H1 (cell line): ENCODE measurements at regions not wholly inside any gene's neighbourhood (a gene's known extent, or its start where the extent isn't known, plus 50 kb on each side); places are given as distances from the start of the nearest gene placed in this dataset.

Experiments
- CTCF ChIA-PET: fragments of 300-600 bp; sonication (Branson Sonifier 250); formaldehyde crosslinking; loops from one replicate; lab custom pipeline; 2021; ENCODE audit not compliant: partially characterized antibody; lab: Charles Lee
- POLR2A ChIA-PET: fragments of 300-600 bp; sonication (Branson Sonifier 250); formaldehyde crosslinking; loops from one replicate; lab custom pipeline; 2021; ENCODE audit warnings: inconsistent platforms; ENCODE audit not compliant: partially characterized antibody; lab: Charles Lee
- DNase-seq, 2 experiments: peaks; one replicate each; pipeline versions ENCODE4 v3.0.0 to v3.0.0-alpha.2; 2010 to 2022; ENCODE audit warnings: low spot score in 2 of 2, low read depth in 1 of 2, mixed read lengths in 1 of 2
- FAIRE-seq: peaks from 2 replicates; lab custom pipeline; 2011; peaks lifted over from hg19 to GRCh38; lab: Jason Lieb, UNC
- H2AFZ ChIP-seq: 2 replicates; pipeline ENCODE4 v1.8.1; 2012; ENCODE audit warnings: low read length, inconsistent platforms
- H2AK5ac ChIP-seq: 2 replicates; pipeline ENCODE4 v1.6.1; 2013; ENCODE audit warnings: low read depth, low read length
- H2BK120ac ChIP-seq: replicated peaks from 2 replicates; pipeline ENCODE3; 2013; ENCODE audit warnings: low read depth, low read length, inconsistent platforms
- H2BK12ac ChIP-seq: 2 replicates; pipeline ENCODE4 v1.6.1; 2013; ENCODE audit warnings: low read depth, low read length
- H2BK15ac ChIP-seq: 2 replicates; pipeline ENCODE4 v1.6.1; 2013; ENCODE audit warnings: low read length
- H2BK20ac ChIP-seq: 2 replicates; pipeline ENCODE4 v1.6.1; 2013; ENCODE audit warnings: low read length
- H2BK5ac ChIP-seq: 2 replicates; pipeline ENCODE4 v1.6.1; 2013; ENCODE audit warnings: low read depth, low read length
- H3K14ac ChIP-seq: 2 replicates; pipeline ENCODE4 v1.6.1; 2013; ENCODE audit warnings: inconsistent platforms; ENCODE audit not compliant: insufficient read length
- H3K18ac ChIP-seq: 2 replicates; pipeline ENCODE4 v1.6.1; 2013; ENCODE audit warnings: low read length; ENCODE audit errors: extremely low read depth
- H3K23ac ChIP-seq: 2 replicates; pipeline ENCODE4 v1.6.1; 2013; ENCODE audit warnings: inconsistent platforms; ENCODE audit not compliant: insufficient read length
- H3K23me2 ChIP-seq: 2 replicates; pipeline ENCODE4 v1.6.1; 2013; ENCODE audit warnings: low read depth, low read length
- H3K27ac ChIP-seq: 2 replicates; pipeline ENCODE4 v1.6.1; 2011; ENCODE audit warnings: low read depth, low read length, inconsistent platforms
- H3K27me3 ChIP-seq, 4 experiments: replicated peaks in 1 of 4; 1 replicate in 1 of 4; 2 replicates in 3 of 4; pipeline versions ENCODE4 v1.6.1 to v1.8.1; 2011 to 2013; ENCODE audit warnings: low read length in 3 of 4, mild to moderate bottlenecking in 3 of 4, inconsistent platforms in 2 of 4, mixed read lengths in 2 of 4, moderate library complexity in 1 of 4; ENCODE audit not compliant: control insufficient read depth in 3 of 4, insufficient read depth in 3 of 4; ENCODE audit errors: extremely low read depth in 1 of 4
- H3K36me3 ChIP-seq, 4 experiments: 2 replicates each; pipeline versions ENCODE4 v1.6.1 to v1.8.1; 2011 to 2013; ENCODE audit warnings: mild to moderate bottlenecking in 4 of 4, low read length in 3 of 4, moderate library complexity in 2 of 4, control low read depth in 1 of 4, inconsistent platforms in 1 of 4; ENCODE audit not compliant: insufficient read depth in 4 of 4, control insufficient read depth in 2 of 4
- H3K4ac ChIP-seq: replicated peaks from 2 replicates; pipeline ENCODE3; 2013; ENCODE audit warnings: low read length, low read depth, mixed read lengths, inconsistent platforms; ENCODE audit not compliant: insufficient read length
- H3K4me1 ChIP-seq, 4 experiments: replicated peaks in 1 of 4; 1 replicate in 1 of 4; 2 replicates in 3 of 4; pipeline versions ENCODE4 v1.6.1 to v1.8.1; 2011 to 2013; ENCODE audit warnings: low read length in 3 of 4, inconsistent platforms in 2 of 4, mixed read lengths in 1 of 4; ENCODE audit not compliant: insufficient read depth in 4 of 4, control insufficient read depth in 3 of 4
- H3K4me2 ChIP-seq, 2 experiments: 2 replicates each; pipeline versions ENCODE4 v1.6.1 to v1.8.1; 2011 to 2013; ENCODE audit warnings: low read depth in 2 of 2, low read length in 2 of 2, control low read depth in 1 of 2, inconsistent platforms in 1 of 2, mild to moderate bottlenecking in 1 of 2; ENCODE audit not compliant: insufficient read depth in 1 of 2
- H3K4me3 ChIP-seq, 4 experiments: fragments of 200-600, 300-600 bp in 1 of 4; sonication (generic), shearing (Covaris generic), sonication (Bioruptor Twin) in 1 of 4; 2 replicates each; pipeline versions ENCODE4 v1.5.1 to v1.8.1; 2011 to 2016; ENCODE audit warnings: low read length in 4 of 4, low read depth in 3 of 4, control low read depth in 2 of 4, inconsistent platforms in 2 of 4, mild to moderate bottlenecking in 2 of 4, mixed read lengths in 1 of 4, moderate library complexity in 1 of 4; ENCODE audit not compliant: insufficient read depth in 2 of 4; ENCODE audit errors: extremely low read depth in 1 of 4
- H3K56ac ChIP-seq: replicated peaks from 2 replicates; pipeline ENCODE3; 2013; ENCODE audit warnings: low read depth, mild to moderate bottlenecking, mixed read lengths, low read length, inconsistent platforms; ENCODE audit not compliant: insufficient read length
- H3K79me1 ChIP-seq: 2 replicates; pipeline ENCODE4 v1.6.1; 2013; ENCODE audit warnings: low read depth, low read length, control low read depth
- H3K79me2 ChIP-seq, 2 experiments: 2 replicates each; pipeline versions ENCODE4 v1.6.1 to v1.8.1; 2012 to 2013; ENCODE audit warnings: low read length in 2 of 2, mild to moderate bottlenecking in 2 of 2, inconsistent platforms in 1 of 2; ENCODE audit not compliant: insufficient read depth in 2 of 2, control insufficient read depth in 1 of 2
- H3K9ac ChIP-seq, 4 experiments: replicated peaks in 1 of 4; 1 replicate in 1 of 4; 2 replicates in 3 of 4; pipeline versions ENCODE4 v1.6.1 to v1.8.1; 2011 to 2013; ENCODE audit warnings: low read depth in 3 of 4, low read length in 3 of 4, control low read depth in 2 of 4, mild to moderate bottlenecking in 2 of 4, moderate library complexity in 2 of 4, inconsistent platforms in 1 of 4; ENCODE audit errors: extremely low read depth in 1 of 4
- H3K9me3 ChIP-seq, 2 experiments: 2 replicates each; pipeline versions ENCODE4 v1.6.1 to v1.8.1; 2012 to 2013; ENCODE audit warnings: mild to moderate bottlenecking in 2 of 2, moderate library complexity in 2 of 2, control low read depth in 1 of 2, inconsistent platforms in 1 of 2, low read depth in 1 of 2, low read length in 1 of 2, mixed read lengths in 1 of 2; ENCODE audit not compliant: insufficient read depth in 2 of 2
- H4K20me1 ChIP-seq, 2 experiments: replicated peaks in 1 of 2; 2 replicates each; pipeline versions ENCODE3 to v1.8.1; 2011 to 2013; ENCODE audit warnings: inconsistent platforms in 2 of 2, low read length in 2 of 2, mild to moderate bottlenecking in 1 of 2; ENCODE audit not compliant: insufficient read depth in 2 of 2, control insufficient read depth in 1 of 2
- H4K5ac ChIP-seq: 2 replicates; pipeline ENCODE4 v1.6.1; 2013; ENCODE audit warnings: low read length, low read depth, mixed read lengths, inconsistent platforms; ENCODE audit not compliant: insufficient read length
- H4K8ac ChIP-seq: 2 replicates; pipeline ENCODE4 v1.8.0; 2013; ENCODE audit warnings: mild to moderate bottlenecking, moderate library complexity, low read length, inconsistent platforms; ENCODE audit not compliant: insufficient read depth; ENCODE audit errors: extremely low read depth
- H4K91ac ChIP-seq: replicated peaks from 2 replicates; pipeline ENCODE3; 2013; ENCODE audit warnings: low read length, mixed read lengths, inconsistent platforms; ENCODE audit not compliant: insufficient read length
- ASH2L ChIP-seq: fragments of 200-600, 300-600 bp; sonication (generic); IDR thresholded peaks from one replicate; pipeline ENCODE4 v1.7.1; 2017; ENCODE audit warnings: low read length
- BCL11A ChIP-seq, 2 experiments: IDR thresholded peaks; one replicate each; pipeline ENCODE4 v1.6.1; 2011; ENCODE audit warnings: low read depth in 2 of 2, low read length in 2 of 2, mild to moderate bottlenecking in 2 of 2
- CREB1 ChIP-seq: IDR thresholded peaks from 2 replicates; pipeline ENCODE4 v1.6.1; 2012; ENCODE audit warnings: inconsistent platforms
- CTBP2 ChIP-seq: IDR thresholded peaks from 2 replicates; pipeline ENCODE4 v1.7.0; 2011; ENCODE audit warnings: borderline replicate concordance, mild to moderate bottlenecking, moderate library complexity, mixed read lengths, low read length; ENCODE audit not compliant: insufficient read depth, insufficient read length
- GTF2F1 ChIP-seq: IDR thresholded peaks from 2 replicates; pipeline ENCODE4 v1.6.1; 2012; ENCODE audit warnings: low read depth, low read length, improper control_type of control experiment, borderline replicate concordance
- KDM4A ChIP-seq: IDR thresholded peaks from one replicate; pipeline ENCODE4 v1.7.1; 2012; ENCODE audit warnings: low read depth, mild to moderate bottlenecking, moderate library complexity, low read length, inconsistent platforms; ENCODE audit not compliant: severe bottlenecking
- NRF1 ChIP-seq: IDR thresholded peaks from 2 replicates; pipeline ENCODE4 v1.6.1; 2011; ENCODE audit warnings: mild to moderate bottlenecking, low read depth, low read length, improper control_type of control experiment
- RAD21 ChIP-seq, 2 experiments: IDR thresholded peaks in 1 of 2; conservative IDR thresholded peaks in 1 of 2; 2 replicates each; pipeline ENCODE4 v1.6.1; 2011; ENCODE audit warnings: low read depth in 2 of 2, low read length in 2 of 2, improper control_type of control experiment in 1 of 2, inconsistent platforms in 1 of 2, mild to moderate bottlenecking in 1 of 2, moderate library complexity in 1 of 2
- RXRA ChIP-seq: IDR thresholded peaks from 2 replicates; pipeline ENCODE4 v1.6.1; 2011; ENCODE audit warnings: low read depth, mild to moderate bottlenecking, low read length, moderate library complexity; ENCODE audit not compliant: insufficient read depth
- SIN3A ChIP-seq, 2 experiments: IDR thresholded peaks in 1 of 2; conservative IDR thresholded peaks in 1 of 2; 2 replicates each; pipeline ENCODE4 v1.6.1; 2011 to 2012; ENCODE audit warnings: low read length in 2 of 2, improper control_type of control experiment in 1 of 2, low read depth in 1 of 2, mild to moderate bottlenecking in 1 of 2
- YY1 ChIP-seq: IDR thresholded peaks from 2 replicates; pipeline ENCODE4 v1.6.1; 2011; ENCODE audit warnings: low read depth, mild to moderate bottlenecking, low read length
- WGBS, 2 experiments: shearing (Covaris generic) in 1 of 2; methylation state at CpG; one replicate each; pipeline versions ENCODE4 v1.1.6 to v1.1.7; 2013 to 2015; ENCODE audit warnings: low lambda C conversion rate in 2 of 2, mixed read lengths in 2 of 2, inconsistent platforms in 1 of 2, low coverage in 1 of 2, missing lambda C conversion rate in 1 of 2; ENCODE audit not compliant: insufficient replicate concordance in 2 of 2, insufficient coverage in 1 of 2, insufficient read length in 1 of 2; ENCODE audit errors: extremely low coverage in 1 of 2, missing lambda C conversion rate in 1 of 2; 5-methylcytosine and 5-hydroxymethylcytosine counted together

GRCh38 chr22:34886812-34887211 lies 179.1 kb upstream of the ISX start:
- H4K20me1 ChIP-seq: no peaks in the 10 kb centered on the region
- H3K4me1 ChIP-seq: no peaks in the 10 kb centered on the region
- H4K8ac ChIP-seq: no peak overlapping the region
- H3K18ac ChIP-seq: no peak overlapping the region
- H2BK15ac ChIP-seq: no peak overlapping the region
- H3K9ac ChIP-seq: no peak overlapping the region
- FAIRE-seq: no peak
- no peak overlapping the region for H2AFZ ChIP-seq
- ChIA-PET POLR2A (no interaction called here), CTCF (no interaction called here)
- H3K27ac ChIP-seq: no peak overlapping the region
- no peaks in the 10 kb centered on the region for H3K36me3 ChIP-seq
- H3K4me2 ChIP-seq: no peak overlapping the region
- no peak overlapping the region for H2BK120ac ChIP-seq
- H2AK5ac ChIP-seq: no peak overlapping the region
- H3K4me3 ChIP-seq: no peak overlapping the region
- no peaks in the 10 kb centered on the region for H3K27me3 ChIP-seq
- H3K9me3 ChIP-seq: peaks cover 13 to 17% of the 10 kb centered on the region in 2 experiments; a peak in 3 of 4 replicates
- H3K79me1 ChIP-seq: no peaks in the 10 kb centered on the region
- H2BK20ac ChIP-seq: no peak overlapping the region
- WGBS, 2 experiments: 90% methylated on average over 1 of the region's 1 CpG; no CpG with 5 or more reads in 1 of the 2 experiments
- no peak overlapping the region for H3K23ac ChIP-seq
- no peak overlapping the region for H3K4ac ChIP-seq
- H3K79me2 ChIP-seq: no peaks in the 10 kb centered on the region
- DNase-seq: no peak
- H3K23me2 ChIP-seq: no peaks in the 10 kb centered on the region
- H4K91ac ChIP-seq: no peak overlapping the region
- H2BK12ac ChIP-seq: no peak overlapping the region
- H2BK5ac ChIP-seq: no peak overlapping the region
- no peak overlapping the region for H4K5ac ChIP-seq
- no peak for TF ChIP-seq RAD21 (IDR thresholded peaks at IDR 0.05 in 1 of 2, conservative IDR thresholded peaks at IDR 0.05 in 1 of 2; ENCODE audit: low read depth in 2 of 2, low read length in 2 of 2)
- no peak for TF ChIP-seq CREB1
- TF ChIP-seq YY1: no peak
- no peak for TF ChIP-seq BCL11A (IDR thresholded peaks at IDR 0.05; ENCODE audit: low read depth in 2 of 2, low read length in 2 of 2)
- TF ChIP-seq NRF1: no peak
- no peak for TF ChIP-seq GTF2F1
- no peak for TF ChIP-seq SIN3A (conservative IDR thresholded peaks at IDR 0.05 in 1 of 2, IDR thresholded peaks at IDR 0.05 in 1 of 2; ENCODE audit: low read depth in 1 of 2, low read length in 2 of 2)
- TF ChIP-seq ASH2L: no peak
- TF ChIP-seq KDM4A: no peak
- TF ChIP-seq CTBP2: no peak
- TF ChIP-seq RXRA: no peak
- H3K56ac ChIP-seq: no peak overlapping the region
- H3K14ac ChIP-seq: no peak overlapping the region
